Cardiac muscle cell (in vitro differentiated cells and primary cell): ENCODE measurements at regions not wholly inside any gene's neighbourhood (a gene's known extent, or its start where the extent isn't known, plus 50 kb on each side); places are given as distances from the start of the nearest gene placed in this dataset.

ENCODE experiments used
- DNase-seq, 2 donors: peaks; one replicate each; pipeline versions ENCODE4 v3.0.0 to v3.0.0-alpha.2; 2010 to 2017; ENCODE audit warnings: low read depth in 1 of 2, low spot score in 1 of 2
- H3K27ac ChIP-seq: fragments of 200-600 bp; sonication (generic); 2 replicates; pipeline ENCODE4 v1.5.1; 2016
- H3K27me3 ChIP-seq: fragments of 200-600 bp; sonication (generic); 2 replicates; pipeline ENCODE4 v1.6.0; 2016; ENCODE audit warnings: control low read depth
- H3K36me3 ChIP-seq: fragments of 200-600 bp; sonication (generic); 2 replicates; pipeline ENCODE4 v1.5.1; 2016; ENCODE audit warnings: control low read depth
- H3K4me1 ChIP-seq: fragments of 200-600 bp; sonication (generic); 2 replicates; pipeline ENCODE4 v1.8.1; 2017; ENCODE audit warnings: low read depth, mild to moderate bottlenecking, mixed run types
- H3K4me3 ChIP-seq: fragments of 200-600 bp; sonication (generic); 2 replicates; pipeline ENCODE4 v1.5.1; 2016; ENCODE audit warnings: mild to moderate bottlenecking
- H3K9me3 ChIP-seq: fragments of 200-600 bp; sonication (generic); 2 replicates; pipeline ENCODE4 v1.5.1; 2017; ENCODE audit warnings: low read depth, mild to moderate bottlenecking, control low read depth
- TF ChIP-seq, protein P1 (sequence below): IDR thresholded peaks from 2 replicates; pipeline ENCODE4 v1.5.1; 2012; ENCODE audit warnings: low read depth, mild to moderate bottlenecking, low read length

DNA sequence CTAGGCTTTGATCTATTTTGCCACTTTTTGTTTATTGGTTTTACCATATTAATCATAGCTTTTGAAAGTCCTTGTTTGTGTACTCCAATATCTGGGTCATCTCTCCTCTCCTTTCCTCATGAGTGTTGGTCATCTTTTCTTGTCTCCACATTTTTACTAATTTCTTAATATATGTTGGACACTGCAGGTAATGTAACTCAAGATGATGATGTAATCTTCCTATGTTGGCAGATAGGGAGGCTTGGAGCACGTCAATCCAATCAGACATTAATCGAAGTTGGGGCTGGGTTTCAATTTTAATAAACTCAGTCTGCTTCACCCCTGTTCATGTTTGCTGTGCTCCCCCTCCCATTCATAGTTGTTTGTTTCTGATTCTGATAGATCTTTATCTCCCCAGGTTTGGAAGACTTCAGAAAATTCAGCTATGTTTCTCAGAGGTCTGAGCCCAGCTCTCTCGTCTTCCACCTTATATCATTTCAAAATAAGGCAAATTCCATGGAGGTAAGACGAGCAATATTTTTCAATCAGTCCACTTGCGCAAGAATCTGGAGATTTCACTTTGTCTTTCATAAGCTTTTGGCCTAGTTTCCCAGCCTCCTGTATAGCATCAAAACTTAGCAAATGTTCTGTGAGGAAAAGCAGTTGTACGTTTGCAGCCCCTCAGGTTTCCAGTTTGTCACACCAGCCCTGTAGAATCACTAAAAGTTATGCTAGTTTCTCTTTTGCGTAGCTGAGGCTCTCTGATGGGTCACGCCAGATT is 504.1 kb downstream of the TMTC2 start:
- no peak for DNase-seq
- H3K4me3 ChIP-seq, result no peak overlapping the region
- no peaks in the 10 kb centered on the region for H3K9me3 ChIP-seq
- H3K27ac ChIP-seq, result no peak overlapping the region
- no peaks in the 10 kb centered on the region for H3K36me3 ChIP-seq
- TF ChIP-seq, protein P1, sequence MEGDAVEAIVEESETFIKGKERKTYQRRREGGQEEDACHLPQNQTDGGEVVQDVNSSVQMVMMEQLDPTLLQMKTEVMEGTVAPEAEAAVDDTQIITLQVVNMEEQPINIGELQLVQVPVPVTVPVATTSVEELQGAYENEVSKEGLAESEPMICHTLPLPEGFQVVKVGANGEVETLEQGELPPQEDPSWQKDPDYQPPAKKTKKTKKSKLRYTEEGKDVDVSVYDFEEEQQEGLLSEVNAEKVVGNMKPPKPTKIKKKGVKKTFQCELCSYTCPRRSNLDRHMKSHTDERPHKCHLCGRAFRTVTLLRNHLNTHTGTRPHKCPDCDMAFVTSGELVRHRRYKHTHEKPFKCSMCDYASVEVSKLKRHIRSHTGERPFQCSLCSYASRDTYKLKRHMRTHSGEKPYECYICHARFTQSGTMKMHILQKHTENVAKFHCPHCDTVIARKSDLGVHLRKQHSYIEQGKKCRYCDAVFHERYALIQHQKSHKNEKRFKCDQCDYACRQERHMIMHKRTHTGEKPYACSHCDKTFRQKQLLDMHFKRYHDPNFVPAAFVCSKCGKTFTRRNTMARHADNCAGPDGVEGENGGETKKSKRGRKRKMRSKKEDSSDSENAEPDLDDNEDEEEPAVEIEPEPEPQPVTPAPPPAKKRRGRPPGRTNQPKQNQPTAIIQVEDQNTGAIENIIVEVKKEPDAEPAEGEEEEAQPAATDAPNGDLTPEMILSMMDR, result no peak
- no peaks in the 10 kb centered on the region for H3K27me3 ChIP-seq
- peaks cover 1% of the 10 kb centered on the region for H3K4me1 ChIP-seq

DNA sequence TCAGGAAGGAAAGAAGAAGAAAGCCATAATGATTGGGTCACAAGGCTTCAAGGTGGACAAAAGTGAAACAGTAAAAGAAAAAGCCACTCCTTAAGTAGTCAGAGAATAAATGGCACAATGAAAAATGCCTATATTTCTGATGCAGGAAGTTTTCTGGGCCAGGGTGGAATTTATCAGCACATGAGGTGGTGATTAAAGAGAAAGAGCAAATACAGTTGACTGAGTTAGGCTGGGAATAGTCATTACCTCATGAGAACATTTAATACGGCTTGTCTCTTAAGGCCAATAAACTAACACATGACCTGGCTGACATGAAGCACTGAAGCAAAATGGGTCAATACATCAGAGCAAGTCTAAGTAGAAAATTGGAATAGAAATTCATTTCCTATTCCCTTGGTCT is 499.7 kb downstream of the TMTC2 start:
- Histone ChIP-seq H3K36me3 (no peaks in the 10 kb centered on the region), H3K4me1 (peaks cover 10% of the 10 kb centered on the region), H3K27ac (no peak overlapping the region), H3K4me3 (no peak overlapping the region), H3K9me3 (no peaks in the 10 kb centered on the region), H3K27me3 (no peaks in the 10 kb centered on the region)
- DNase-seq, result no peak
- TF ChIP-seq, protein P1, result no peak

DNA sequence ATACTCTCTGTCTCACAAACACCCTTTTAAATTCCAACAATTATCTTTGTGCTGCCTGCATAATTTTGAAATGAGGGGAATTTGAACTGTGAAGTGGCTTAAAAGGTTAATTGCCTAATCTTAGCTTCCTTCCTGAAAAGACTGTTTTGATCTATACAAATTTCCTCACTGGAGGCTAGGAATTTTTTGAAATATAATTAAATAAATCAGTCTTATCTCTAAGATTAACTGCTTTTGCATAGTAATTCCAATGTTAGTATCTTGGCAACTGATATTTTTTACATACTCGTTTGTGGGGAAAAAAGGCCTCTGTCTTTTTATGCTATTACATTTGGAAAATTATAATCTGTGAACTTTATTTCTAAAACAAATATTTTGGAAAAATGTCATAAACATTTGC is 498.5 kb downstream of the TMTC2 start:
- TF ChIP-seq, protein P1, result no peak
- Histone ChIP-seq H3K4me3 (no peak overlapping the region), H3K27me3 (no peaks in the 10 kb centered on the region), H3K36me3 (no peaks in the 10 kb centered on the region), H3K4me1 (peaks cover 10% of the 10 kb centered on the region), H3K27ac (no peak overlapping the region), H3K9me3 (no peaks in the 10 kb centered on the region)
- no peak for DNase-seq
